H1 (cell line): ENCODE measurements at regions not wholly inside any gene's neighbourhood (a gene's known extent, or its start where the extent isn't known, plus 50 kb on each side); places are given as distances from the start of the nearest gene placed in this dataset.

Source experiments
- ASH2L ChIP-seq: fragments of 200-600, 300-600 bp; sonication (generic); IDR thresholded peaks from one replicate; pipeline ENCODE4 v1.7.1; 2017; ENCODE audit warnings: low read length
- ATF3 ChIP-seq: IDR thresholded peaks from 2 replicates; pipeline ENCODE4 v1.6.1; 2011; ENCODE audit warnings: low read depth, mild to moderate bottlenecking, low read length; ENCODE audit not compliant: insufficient read depth
- CHD2 ChIP-seq: IDR thresholded peaks from 2 replicates; pipeline ENCODE4 v1.6.1; 2012; ENCODE audit warnings: low read length, improper control_type of control experiment
- CTCF ChIP-seq, 3 experiments: IDR thresholded peaks; 1 replicate in 2 of 3; 2 replicates in 1 of 3; pipeline versions ENCODE4 v1.5.1 to v1.6.1; 2011; ENCODE audit warnings: low read length in 3 of 3, mild to moderate bottlenecking in 3 of 3, inconsistent platforms in 2 of 3, low read depth in 1 of 3, moderate library complexity in 1 of 3; ENCODE audit not compliant: insufficient read depth in 1 of 3; ENCODE audit errors: control extremely low read depth in 1 of 3
- E2F6 ChIP-seq: IDR thresholded peaks from 2 replicates; pipeline ENCODE4 v1.6.1; 2012; ENCODE audit warnings: inconsistent platforms
- EP300 ChIP-seq, 2 experiments: IDR thresholded peaks; 1 replicate in 1 of 2; 2 replicates in 1 of 2; pipeline ENCODE4 v1.6.1; 2011 to 2012; ENCODE audit warnings: low read depth in 2 of 2, low read length in 2 of 2, mild to moderate bottlenecking in 2 of 2, borderline replicate concordance in 1 of 2, inconsistent platforms in 1 of 2, moderate library complexity in 1 of 2
- JUN ChIP-seq: IDR thresholded peaks from 2 replicates; pipeline ENCODE4 v1.6.1; 2011; ENCODE audit warnings: low read depth, mild to moderate bottlenecking, improper control_type of control experiment, low read length
- MAX ChIP-seq: IDR thresholded peaks from 2 replicates; pipeline ENCODE4 v1.6.1; 2012; ENCODE audit warnings: inconsistent platforms
- NRF1 ChIP-seq: IDR thresholded peaks from 2 replicates; pipeline ENCODE4 v1.6.1; 2011; ENCODE audit warnings: mild to moderate bottlenecking, low read depth, low read length, improper control_type of control experiment
- POLR2A ChIP-seq, 2 experiments: IDR thresholded peaks; 1 replicate in 1 of 2; 2 replicates in 1 of 2; pipeline ENCODE4 v1.6.1; 2011; ENCODE audit warnings: low read depth in 2 of 2, low read length in 2 of 2, mild to moderate bottlenecking in 2 of 2; ENCODE audit errors: control extremely low read depth in 1 of 2
- POLR2AphosphoS5 ChIP-seq: IDR thresholded peaks from 2 replicates; pipeline ENCODE4 v1.6.1; 2011; ENCODE audit warnings: low read depth, low read length
- RXRA ChIP-seq: IDR thresholded peaks from 2 replicates; pipeline ENCODE4 v1.6.1; 2011; ENCODE audit warnings: low read depth, mild to moderate bottlenecking, low read length, moderate library complexity; ENCODE audit not compliant: insufficient read depth
- TAF1 ChIP-seq: IDR thresholded peaks from 2 replicates; pipeline ENCODE4 v1.6.1; 2011; ENCODE audit warnings: mild to moderate bottlenecking, low read depth, low read length
- ZNF274 ChIP-seq: IDR thresholded peaks from 2 replicates; pipeline ENCODE4 v1.7.0; 2012; ENCODE audit warnings: low read length, borderline replicate concordance; ENCODE audit errors: extremely low read depth

- TF ChIP-seq CTCF (IDR thresholded peaks at IDR 0.05; ENCODE audit: control extremely low read depth in 1 of 3, insufficient read depth in 1 of 3, low read depth in 1 of 3, low read length in 3 of 3) (no peak), MAX (no peak), E2F6 (no peak), RXRA (no peak), POLR2AphosphoS5 (no peak), ASH2L (no peak), ATF3 (no peak), EP300 (IDR thresholded peaks at IDR 0.05; ENCODE audit: borderline replicate concordance in 1 of 2, low read depth in 2 of 2, low read length in 2 of 2) (no peak), TAF1 (no peak), JUN (no peak), POLR2A (IDR thresholded peaks at IDR 0.05; ENCODE audit: control extremely low read depth in 1 of 2, low read depth in 2 of 2, low read length in 2 of 2) (no peak), NRF1 (no peak), CHD2 (no peak), ZNF274 (no peak)
Measured at GRCh38 chr14:65249471-65250161, 147.3 kb upstream of the MAX start.
